ENCODE measurements at regions not wholly inside any gene's neighbourhood (a gene's known extent, or its start where the extent isn't known, plus 50 kb on each side); places are given as distances from the start of the nearest gene placed in this dataset.

- TF ChIP-seq CTCF (IDR thresholded peaks at IDR 0.05; ENCODE audit: low read length) (no peak), EZH2phosphoT487 (IDR thresholded peaks at IDR 0.05; ENCODE audit: low read length) (no peak), EZH2 (optimal IDR thresholded peaks at IDR 0.05; ENCODE audit: low read depth, low read length) (no peak)
These were observed 109.4 kb upstream of the KCNG1 start for GRCh38 chr20:51132279-51132678.
